ENCODE measurements at regions not wholly inside any gene's neighbourhood (a gene's known extent, or its start where the extent isn't known, plus 50 kb on each side); places are given as distances from the start of the nearest gene placed in this dataset.

DNA sequence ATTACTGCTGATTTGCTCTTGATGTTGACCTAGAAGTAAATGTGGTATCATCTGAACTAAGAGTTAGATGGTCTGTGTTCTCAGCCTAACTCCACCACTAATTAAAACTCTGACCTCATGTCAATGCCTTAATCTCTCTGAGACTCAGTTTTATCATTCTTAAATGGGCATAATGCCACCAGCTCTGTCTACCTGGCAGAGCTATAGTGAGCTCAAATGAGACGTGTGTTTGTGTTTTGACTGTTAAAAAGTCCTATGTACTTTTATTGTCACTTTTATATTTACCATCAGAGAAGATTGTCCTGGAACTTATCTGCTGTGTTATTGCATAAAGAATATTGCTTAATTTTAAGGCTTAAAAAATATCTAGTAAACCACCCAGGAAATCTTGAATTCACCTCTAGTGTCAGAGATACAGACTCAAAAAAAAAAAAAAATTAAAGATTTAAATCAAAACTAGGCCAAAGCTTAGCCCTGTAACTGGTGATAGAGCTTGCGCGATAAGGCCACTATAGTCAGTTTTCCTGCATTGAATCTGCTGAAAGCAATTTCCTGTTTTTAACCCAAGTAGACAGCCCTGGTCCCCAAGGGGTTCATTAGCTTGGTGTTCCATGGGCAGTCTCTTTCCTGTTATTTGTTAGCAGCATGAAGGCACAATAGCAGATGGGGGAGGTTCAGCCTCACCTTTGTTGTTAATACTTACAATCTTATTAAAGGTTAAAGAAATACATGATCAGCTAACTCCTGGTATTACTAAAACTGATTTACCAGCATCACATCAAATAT, 261.8 kb downstream of the ATP23 start:
- no peak for DNase-seq

DNA sequence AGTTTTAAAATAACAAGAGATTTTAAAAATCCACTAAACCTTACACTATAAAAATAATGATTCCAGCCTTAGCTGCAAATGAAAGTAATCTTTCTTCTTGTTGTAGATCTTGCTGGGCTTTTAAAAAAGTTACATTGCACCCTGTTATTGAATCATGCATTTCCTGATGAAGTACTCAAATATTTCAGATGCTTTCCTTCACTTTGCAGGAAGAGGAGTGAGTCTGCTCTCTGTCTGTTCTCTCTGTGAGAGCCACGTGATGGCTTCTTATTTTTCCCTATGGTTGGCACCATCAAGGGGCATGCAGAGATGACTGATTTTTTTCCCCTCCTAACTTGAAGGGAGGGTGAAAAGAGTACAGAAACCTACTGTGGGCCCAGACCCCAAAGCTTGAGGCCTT, 262.7 kb downstream of the ATP23 start:
- DNase-seq: no peak

DNA sequence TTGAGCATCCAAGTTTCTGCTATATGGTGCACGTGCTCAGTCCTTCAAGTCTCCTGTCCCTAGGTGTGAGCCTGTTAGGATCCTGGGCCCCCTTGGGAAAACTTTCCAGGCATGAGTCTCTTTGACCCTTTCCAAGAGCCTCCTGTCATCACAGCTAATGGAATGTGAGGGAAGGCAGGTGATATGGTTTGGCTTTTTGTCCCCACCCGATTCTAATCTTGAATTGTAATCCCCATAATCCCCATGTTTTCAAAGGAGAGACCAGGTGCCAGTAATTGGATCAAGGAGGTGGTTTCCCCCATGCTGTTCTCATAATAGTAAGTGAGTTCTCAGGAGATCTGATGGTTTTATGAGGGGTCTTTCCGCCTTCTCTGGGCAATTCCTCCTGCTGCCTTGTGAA, 265.5 kb downstream of the ATP23 start:
- DNase-seq: no peak

DNA sequence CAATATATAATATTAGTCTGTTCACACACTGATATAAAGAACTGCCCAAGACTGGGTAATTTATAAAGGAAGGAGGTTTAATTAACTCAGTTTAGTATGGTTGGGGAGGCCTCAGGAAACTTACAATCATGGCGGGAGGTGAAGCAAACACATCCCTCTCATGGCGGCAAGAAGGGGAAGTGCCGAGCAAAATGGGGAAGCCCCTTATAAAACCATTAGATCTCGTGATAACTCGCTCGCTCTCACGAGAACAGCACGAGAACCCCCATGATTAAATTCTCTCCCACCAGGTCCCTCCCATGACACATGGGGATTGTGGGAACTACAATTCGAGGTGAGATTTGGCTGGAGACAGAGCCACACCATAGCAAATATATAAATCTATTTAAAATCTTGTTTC, 269.8 kb downstream of the ATP23 start:
- DNase-seq: no peak

DNA sequence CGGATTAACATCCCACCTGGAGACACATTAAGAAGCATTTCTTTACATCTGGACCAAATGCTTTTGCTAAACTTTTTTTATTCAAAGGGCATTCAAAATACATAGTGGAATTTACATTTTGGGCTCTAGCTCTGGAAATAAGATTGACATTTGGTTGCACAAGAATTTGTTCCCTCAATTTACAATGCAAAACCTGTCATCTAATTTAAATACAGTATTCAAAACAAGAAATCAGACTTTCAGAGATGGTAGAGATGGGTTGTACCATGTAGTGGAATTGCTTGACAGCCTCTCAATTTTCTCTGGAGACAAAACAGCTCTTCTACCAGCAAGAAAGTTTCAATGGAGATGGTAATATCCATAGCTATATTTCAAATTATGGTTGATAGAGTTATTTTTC, 275.8 kb downstream of the ATP23 start:
- DNase-seq: no peak

DNA sequence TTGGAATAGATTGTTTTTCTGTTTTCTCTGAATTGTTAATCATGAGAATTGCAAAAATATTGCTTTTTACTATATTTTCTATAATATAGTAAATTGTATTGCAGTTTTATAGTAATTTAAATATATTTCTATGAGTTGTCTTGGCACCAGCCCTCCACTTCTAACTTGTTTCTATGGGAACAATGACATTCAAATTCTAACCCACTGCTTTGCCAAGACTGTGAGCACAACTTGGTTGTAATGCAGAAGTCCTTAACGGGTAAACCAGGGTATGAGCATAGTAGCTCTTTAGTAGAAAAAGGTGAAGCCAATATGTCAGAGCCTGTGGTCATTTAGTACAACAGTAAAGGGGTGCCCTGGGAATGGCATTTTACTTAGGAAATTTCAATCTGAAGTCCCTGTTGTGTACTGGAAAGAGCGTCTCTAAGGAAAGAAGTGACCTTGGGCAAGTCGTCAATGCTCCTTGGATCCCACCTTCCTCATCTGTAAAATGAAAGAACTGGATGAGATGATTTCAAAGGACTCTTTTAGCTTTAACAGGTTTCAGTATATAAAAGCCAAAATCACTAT, 283.3 kb downstream of the ATP23 start:
- no peak for DNase-seq

DNA sequence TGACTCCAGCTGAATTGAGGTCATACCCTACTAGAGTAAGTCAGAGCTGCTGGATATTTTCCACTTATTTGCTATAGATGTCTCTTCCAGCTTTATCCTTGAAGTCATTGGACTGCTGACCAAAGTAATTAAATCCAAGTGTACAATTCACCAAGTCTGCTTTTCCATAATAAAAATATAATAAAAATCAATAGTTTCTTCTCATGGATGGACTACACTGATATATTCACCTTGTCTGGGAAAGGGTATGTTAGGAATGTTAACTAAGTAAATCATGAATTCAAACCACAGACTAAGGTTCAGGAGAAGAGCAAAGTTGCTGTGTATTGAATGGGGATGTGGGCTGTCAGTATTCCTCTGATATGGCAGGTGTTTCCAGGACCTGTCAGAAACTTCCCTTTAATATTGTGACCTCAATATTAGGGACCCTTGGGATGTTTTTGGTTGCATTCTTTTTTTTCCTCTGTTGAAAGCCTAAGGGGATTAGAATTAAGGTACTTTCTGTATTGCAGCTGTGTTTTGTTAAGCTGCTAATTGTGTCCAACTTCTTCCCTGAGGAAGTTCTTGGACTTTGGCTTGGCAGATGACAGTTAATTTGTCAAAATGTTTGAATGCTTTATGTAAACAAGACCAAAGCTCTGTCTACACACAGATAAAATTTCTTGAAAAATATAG, 284.0 kb downstream of the ATP23 start:
- no peak for DNase-seq

DNA sequence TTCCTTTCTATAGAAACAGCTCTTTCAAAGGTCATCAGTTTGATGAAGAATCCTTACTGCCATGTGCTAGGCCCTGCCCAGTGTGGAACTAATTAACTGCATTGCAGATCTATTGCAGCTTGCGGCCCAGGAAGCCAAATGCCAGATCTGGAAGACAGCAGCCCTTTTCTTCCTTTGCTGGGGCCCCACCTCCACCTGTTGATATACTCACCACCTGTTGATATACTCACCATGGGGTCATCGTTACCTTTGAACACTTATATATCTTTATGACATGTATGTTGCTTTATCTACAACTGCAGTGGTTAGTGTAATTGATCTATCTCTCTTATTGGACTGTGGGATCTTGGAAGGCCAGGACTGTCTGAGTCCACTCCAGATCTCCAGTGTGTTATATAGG, 292.5 kb downstream of the ATP23 start:
- no peak for DNase-seq

DNA sequence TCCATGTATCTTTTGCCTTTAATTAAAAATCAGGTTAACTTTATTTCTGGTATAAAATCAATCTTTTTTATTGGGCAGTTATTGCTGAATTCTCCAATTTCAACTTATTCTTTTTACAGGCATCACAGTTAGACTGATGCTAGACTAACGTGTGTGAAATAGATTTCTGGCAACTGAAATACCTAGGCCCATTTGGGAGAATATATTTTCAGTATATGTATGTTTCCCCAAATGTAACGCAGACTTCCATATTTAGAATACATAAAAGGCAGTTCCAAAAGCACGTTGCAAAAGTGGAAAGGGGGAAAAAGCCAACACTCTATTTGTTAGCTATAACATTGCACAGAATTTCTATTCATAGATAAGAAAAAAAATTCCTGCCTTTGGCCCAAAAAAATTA, 297.0 kb downstream of the ATP23 start:
- DNase-seq: no peak

DNA sequence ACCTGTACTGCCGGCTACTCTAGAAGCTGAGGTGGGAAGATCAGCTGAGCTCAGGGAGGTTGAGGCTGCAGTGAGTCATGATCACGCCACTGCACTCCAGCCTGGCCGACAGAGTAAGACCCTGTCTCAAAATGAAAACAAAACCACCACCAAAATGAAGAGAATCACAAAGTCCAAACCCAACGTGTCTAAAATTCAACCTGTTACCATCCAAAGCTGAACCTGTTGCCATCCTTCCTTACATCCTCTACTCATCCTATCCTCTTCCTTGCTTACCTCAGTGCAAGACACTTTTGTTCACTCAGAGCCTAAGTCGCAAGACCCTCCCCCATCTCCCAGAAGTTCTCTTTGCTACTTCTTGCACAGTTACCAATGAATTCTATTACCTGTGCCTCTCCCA, 299.7 kb downstream of the ATP23 start:
- no peak for DNase-seq

DNA sequence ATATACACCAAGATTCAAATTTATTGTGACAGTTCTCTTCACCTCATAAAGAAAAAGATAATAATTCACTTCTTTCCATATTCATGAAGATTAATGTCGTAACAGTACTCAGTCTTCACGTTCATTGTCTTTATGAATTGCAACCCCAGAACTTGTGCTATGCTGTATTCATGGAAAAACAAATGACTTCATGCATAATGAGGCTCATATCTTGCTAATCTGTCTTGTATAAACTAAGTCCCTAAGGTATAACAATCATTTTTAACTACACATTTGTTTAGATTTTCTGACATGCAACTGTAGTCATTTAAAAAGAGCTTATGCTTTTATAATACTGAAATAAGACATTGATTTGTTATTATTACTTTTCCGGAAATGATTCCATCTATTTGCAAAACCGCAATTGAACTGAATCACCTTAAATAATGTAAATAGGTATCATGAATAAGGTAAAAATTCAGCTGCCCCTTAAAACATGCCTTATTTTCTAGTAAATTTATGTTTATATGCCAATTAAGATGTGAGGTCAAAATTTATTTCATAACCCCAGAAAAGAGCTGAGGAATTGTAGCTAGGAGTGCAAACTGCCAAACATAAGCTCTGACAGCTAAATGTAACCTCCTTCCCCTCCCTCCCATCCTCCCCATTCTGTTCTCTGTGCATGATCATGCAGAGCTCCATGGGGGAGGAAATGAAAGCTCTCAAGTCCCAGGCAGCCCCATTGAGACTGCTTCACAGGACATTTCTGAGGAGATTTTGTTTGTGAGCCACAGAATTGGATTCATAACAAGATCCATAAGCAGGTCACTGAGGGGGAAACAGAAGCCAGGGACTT, 301.6 kb downstream of the ATP23 start:
- DNase-seq: no peak

DNA sequence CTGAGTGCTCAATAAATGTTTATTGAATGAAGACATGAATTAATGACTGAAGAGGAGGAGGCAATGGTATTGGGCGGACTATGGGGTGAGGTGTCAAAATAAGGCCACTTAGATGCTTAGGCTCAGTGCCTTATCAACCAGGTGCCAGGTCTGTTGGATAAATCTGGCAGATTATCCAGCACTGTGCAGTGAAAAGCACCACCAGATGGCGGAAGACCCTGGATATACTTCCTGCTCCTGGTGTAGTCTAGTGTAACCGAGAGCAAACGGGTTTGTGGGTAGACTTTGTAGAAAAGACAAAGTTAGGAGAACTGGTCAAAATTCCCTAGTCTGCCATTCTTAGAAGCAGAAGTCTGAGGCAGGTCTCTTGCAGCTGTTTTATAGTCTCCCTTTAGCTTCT, 306.3 kb downstream of the ATP23 start:
- no peak for DNase-seq

DNA sequence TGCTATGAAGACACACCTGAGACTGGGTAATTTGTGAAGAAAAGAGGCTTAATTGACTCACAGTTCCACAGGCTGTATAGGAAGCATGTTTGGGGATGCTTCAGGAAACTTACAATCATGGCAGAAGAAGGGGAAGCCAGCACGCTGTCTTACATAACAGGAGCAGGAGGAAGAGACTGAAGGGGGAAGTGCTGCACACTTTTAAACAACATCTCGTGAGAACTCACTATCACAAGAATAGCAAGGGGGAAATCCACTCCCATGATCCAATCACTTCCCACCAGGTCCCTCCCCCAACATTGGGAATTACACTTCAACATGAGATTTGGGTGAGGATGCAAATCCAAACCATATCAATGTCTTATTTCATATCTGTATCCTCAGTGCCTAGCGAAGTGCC, 307.2 kb downstream of the ATP23 start:
- no peak for DNase-seq

DNA sequence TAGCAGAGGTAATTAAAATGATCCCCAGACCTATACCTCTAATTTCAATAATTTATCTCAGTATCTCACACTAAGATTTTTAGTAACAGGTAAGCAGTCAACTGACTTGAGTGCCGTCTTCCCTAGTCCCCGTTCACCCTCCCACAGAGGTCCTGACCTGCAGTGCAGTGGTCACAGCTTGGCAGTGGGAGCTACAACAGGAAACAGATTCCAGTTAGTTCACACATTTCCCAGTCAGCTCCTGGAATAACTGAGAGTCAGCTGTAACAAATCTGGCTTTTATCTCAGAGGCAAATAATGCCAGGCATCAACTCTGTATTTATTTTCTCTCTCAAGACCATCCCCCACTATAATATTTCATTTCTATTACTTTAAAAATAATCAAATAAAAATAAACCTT, 308.2 kb downstream of the ATP23 start:
- no peak for DNase-seq

DNA sequence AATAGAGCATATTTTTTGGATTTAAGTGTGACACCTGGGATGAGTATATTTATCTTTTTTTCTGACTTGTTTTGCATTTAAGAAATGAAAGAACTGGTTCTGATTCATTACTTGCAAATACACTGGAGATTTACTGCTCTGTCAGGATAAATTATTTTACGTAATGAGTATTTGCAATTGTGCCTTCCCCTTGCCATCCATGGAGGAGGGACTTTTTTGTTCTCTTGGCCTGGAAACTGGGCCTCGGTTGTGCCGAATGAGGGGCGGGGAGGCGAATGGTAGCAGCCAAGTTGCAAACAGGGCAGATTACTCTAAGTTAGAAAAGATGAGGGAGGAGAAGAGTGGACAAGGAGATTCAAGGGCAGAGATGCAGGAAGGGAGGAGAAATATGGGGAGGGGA, 308.7 kb downstream of the ATP23 start:
- DNase-seq: no peak

DNA sequence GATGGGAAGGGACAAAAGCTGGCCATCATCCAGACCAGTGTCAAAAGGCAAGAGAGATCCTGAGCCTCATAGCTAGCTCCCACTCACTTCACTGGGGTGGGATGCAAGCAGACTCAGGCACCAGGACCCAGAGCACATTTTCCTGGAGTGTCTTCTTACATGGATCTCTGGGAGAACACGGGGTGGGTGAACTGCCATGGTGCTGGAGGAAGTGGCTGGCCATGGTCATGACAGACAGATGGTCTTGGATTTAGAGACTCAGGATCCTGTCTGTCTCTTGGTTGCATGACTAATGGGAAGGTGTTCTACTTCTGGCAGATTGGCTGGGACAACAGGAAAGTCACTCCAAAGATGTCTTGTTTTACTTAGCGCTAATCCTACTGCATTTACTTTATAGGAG, 311.5 kb downstream of the ATP23 start:
- DNase-seq: no peak

DNA sequence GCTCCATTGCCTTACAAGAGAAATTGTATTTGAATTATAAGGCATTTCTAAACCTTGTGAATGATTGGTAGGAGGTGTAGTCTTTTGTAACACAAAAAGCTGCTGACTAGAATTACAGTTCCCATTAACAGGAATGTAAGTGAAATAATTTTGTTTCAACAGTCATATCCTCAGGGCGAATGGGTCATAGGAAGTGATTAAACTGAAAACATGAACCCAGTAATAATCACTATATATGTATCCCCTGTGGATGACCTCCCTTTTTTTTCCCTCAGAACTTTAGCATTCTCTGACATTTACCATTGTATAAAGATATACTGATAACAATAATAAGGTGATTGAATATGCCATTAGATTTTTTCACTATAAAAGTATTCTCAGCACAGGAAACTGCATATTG, 312.3 kb downstream of the ATP23 start:
- DNase-seq: no peak

DNA sequence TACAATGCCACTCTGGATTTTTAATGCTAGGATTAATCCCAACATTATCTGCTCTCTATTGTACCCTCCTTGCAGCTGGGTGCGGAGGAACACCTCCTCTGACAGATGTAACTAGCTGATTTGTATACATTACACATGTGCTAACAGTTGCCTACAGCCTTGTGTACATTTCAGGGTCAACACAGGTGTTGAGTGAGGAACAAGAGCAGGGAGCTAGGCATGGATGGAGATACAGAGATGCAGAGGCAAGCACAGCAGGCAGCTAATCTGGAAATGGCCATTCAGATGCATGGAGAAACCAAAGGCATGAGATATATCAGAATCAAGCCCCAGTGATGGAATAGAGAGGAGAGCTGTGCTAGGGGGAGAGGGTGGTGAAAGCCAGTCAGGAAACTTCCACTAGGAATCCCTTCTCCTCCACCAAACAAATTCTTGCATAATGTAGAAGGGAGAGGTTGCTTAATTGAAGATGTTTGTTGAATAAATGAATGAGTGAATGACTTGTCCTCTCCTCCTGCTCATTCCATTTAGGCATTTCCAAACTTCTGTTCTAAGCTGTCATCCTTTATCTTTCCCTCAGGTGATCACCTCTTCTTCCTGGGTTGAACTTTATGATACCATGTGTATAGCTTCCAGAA, 313.2 kb downstream of the ATP23 start:
- DNase-seq: no peak

DNA sequence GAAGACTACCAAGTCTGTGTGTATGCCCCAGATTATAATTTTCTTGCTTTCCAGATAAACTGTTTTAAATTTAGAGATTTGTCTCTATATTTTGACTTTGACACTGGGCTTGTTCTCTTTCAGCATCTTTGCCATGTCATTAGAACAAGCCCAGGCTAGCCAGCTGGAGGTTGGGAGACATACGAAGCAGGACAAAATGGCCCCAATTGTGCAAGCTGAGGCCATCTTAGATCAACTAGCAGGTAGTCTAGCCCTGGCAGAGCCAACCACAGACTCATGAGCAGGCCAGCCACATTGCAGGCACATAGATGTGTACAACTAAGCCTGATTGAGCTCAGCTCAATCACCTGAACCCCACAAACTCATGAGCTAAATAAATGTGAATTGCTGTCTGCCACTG, 321.4 kb downstream of the ATP23 start:
- DNase-seq: no peak

DNA sequence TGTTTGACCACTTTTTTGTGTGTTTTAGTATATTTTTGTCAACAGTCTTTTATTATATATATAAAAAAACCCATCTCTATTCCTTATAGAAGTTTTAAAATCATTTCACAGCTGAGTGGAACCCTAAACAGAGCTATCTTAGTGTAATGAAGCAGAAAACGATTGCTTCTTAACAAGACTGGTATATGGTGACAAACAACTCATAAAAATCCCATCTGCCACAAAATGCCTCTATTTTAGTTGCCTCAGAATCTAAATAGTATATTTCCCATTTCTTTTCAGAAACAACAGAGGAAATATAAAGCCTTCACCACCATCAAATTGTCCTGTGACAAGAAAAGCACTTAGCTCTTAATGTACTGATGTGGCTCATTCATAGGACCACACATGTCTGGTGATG, 322.4 kb downstream of the ATP23 start:
- no peak for DNase-seq

DNA sequence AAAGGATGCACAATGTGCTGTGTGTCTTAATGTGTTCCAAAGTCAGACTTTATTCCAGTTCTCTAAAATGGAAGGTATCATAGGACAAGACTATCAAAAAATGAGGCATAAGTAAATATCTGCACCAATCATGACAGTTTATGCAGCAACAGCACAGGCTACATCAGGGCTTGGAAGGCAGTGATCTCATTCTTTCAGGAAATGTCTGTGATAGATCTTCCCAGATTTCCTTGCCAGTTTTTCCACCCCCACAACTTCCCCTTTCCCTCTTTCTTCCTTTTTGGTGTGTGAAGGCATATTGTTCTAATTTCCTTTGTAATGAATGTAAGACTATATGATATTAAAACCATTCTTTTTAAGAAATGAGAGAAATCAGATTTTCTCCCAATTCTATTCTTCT, 326.7 kb downstream of the ATP23 start:
- DNase-seq: no peak

DNA sequence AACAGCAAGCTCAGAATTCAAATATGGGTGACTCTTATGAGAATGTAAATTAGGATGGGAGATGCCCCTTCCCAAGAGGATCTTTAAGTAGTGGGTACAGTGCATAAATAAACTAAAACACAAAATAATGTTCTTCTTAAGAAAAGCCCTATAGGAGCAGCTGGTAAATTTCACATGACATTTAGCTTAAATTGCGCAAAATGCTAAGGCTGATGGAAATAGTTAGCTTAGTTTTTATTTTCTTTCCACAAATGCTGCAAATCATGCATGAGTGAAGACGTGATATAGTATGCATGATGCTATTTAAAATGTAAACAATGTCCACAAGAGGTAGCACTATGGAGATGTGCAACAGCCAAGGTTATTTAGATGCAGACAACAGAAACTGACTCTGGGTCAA, 328.1 kb downstream of the ATP23 start:
- DNase-seq: no peak
